ENCODE measurements at regions not wholly inside any gene's neighbourhood (a gene's known extent, or its start where the extent isn't known, plus 50 kb on each side); places are given as distances from the start of the nearest gene placed in this dataset.

- TF ChIP-seq, protein P1, sequence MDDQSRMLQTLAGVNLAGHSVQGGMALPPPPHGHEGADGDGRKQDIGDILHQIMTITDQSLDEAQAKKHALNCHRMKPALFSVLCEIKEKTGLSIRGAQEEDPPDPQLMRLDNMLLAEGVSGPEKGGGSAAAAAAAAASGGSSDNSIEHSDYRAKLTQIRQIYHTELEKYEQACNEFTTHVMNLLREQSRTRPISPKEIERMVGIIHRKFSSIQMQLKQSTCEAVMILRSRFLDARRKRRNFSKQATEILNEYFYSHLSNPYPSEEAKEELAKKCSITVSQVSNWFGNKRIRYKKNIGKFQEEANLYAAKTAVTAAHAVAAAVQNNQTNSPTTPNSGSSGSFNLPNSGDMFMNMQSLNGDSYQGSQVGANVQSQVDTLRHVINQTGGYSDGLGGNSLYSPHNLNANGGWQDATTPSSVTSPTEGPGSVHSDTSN (CRISPR knock-in tag; IDR thresholded peaks at IDR 0.05; ENCODE audit: borderline replicate concordance), result no peak
- no peak for TF ChIP-seq GABPA (IDR thresholded peaks at IDR 0.05; ENCODE audit: low read depth, low read length)
- peak; percentile 68 for TF ChIP-seq GABPA (CRISPR knock-in tag; IDR thresholded peaks at IDR 0.05; ENCODE audit: low read depth)
- 0 out of 2 replicates have a peak, but pooled peaks have one; percentile 25 for TF ChIP-seq FOXC1 (CRISPR knock-in tag; IDR thresholded peaks at IDR 0.05; ENCODE audit: borderline replicate concordance)
- TF ChIP-seq SYNCRIP (IDR thresholded peaks at IDR 0.05; ENCODE audit: insufficient read depth, low read depth, low read length), result no peak
- TF ChIP-seq MIXL1 (CRISPR knock-in tag; IDR thresholded peaks at IDR 0.05), result no peak; the same call in 1 of the 2 replicates
- TF ChIP-seq ZNF713 (CRISPR knock-in tag; IDR thresholded peaks at IDR 0.05), result no peak
- peak; percentile 72 for TF ChIP-seq TFE3 (CRISPR knock-in tag; IDR thresholded peaks at IDR 0.05)
- TF ChIP-seq, protein P2, sequence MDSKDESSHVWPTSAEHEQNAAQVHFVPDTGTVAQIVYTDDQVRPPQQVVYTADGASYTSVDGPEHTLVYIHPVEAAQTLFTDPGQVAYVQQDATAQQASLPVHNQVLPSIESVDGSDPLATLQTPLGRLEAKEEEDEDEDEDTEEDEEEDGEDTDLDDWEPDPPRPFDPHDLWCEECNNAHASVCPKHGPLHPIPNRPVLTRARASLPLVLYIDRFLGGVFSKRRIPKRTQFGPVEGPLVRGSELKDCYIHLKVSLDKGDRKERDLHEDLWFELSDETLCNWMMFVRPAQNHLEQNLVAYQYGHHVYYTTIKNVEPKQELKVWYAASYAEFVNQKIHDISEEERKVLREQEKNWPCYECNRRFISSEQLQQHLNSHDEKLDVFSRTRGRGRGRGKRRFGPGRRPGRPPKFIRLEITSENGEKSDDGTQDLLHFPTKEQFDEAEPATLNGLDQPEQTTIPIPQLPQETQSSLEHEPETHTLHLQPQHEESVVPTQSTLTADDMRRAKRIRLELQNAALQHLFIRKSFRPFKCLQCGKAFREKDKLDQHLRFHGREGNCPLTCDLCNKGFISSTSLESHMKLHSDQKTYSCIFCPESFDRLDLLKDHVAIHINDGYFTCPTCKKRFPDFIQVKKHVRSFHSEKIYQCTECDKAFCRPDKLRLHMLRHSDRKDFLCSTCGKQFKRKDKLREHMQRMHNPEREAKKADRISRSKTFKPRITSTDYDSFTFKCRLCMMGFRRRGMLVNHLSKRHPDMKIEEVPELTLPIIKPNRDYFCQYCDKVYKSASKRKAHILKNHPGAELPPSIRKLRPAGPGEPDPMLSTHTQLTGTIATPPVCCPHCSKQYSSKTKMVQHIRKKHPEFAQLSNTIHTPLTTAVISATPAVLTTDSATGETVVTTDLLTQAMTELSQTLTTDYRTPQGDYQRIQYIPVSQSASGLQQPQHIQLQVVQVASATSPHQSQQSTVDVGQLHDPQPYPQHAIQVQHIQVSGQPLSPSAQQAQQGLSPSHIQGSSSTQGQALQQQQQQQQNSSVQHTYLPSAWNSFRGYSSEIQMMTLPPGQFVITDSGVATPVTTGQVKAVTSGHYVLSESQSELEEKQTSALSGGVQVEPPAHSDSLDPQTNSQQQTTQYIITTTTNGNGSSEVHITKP (CRISPR knock-in tag; IDR thresholded peaks at IDR 0.05; ENCODE audit: low read depth), result peak; percentile 52; the same call in 1 of the 2 replicates
- no peak for TF ChIP-seq MIER2 (CRISPR knock-in tag; IDR thresholded peaks at IDR 0.05)
- no peak for TF ChIP-seq JARID2 (CRISPR knock-in tag; IDR thresholded peaks at IDR 0.05; ENCODE audit: insufficient replicate concordance)
- TF ChIP-seq ZSCAN9 (CRISPR knock-in tag; IDR thresholded peaks at IDR 0.05; ENCODE audit: borderline replicate concordance), result no peak; the same call in 1 of the 2 replicates
- no peak for TF ChIP-seq KDM1A (CRISPR knock-in tag; IDR thresholded peaks at IDR 0.05)
- no peak for TF ChIP-seq ZFP36L2 (CRISPR knock-in tag; IDR thresholded peaks at IDR 0.05)
- TF ChIP-seq CERS6 (CRISPR knock-in tag; IDR thresholded peaks at IDR 0.05), result no peak
- peak; percentile 48; the same call in 1 of the 2 replicates for TF ChIP-seq ZFX (CRISPR knock-in tag; IDR thresholded peaks at IDR 0.05; ENCODE audit: low read depth)
- TF ChIP-seq, protein P3, sequence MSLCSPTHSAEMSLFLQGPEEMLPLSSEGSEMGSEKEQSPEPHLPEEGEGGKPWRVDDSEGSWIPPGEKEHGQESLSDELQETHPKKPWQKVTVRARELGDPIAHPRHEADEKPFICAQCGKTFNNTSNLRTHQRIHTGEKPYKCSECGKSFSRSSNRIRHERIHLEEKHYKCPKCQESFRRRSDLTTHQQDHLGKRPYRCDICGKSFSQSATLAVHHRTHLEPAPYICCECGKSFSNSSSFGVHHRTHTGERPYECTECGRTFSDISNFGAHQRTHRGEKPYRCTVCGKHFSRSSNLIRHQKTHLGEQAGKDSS (CRISPR knock-in tag; IDR thresholded peaks at IDR 0.05; ENCODE audit: borderline replicate concordance, low read depth), result no peak; the same call in 1 of the 2 replicates
- no peak for TF ChIP-seq ZNF709 (CRISPR knock-in tag; IDR thresholded peaks at IDR 0.05)
- no peak for TF ChIP-seq RFX3 (CRISPR knock-in tag; IDR thresholded peaks at IDR 0.05)
- no peak; the same call in 1 of the 2 replicates for TF ChIP-seq ZSCAN29 (CRISPR knock-in tag; conservative IDR thresholded peaks at IDR 0.05)
- TF ChIP-seq ZNF282 (IDR thresholded peaks at IDR 0.05; ENCODE audit: partially characterized antibody), result no peak
- peak; percentile 52; the same call in 1 of the 2 replicates for TF ChIP-seq POLR2G (IDR thresholded peaks at IDR 0.05; ENCODE audit: low read depth, low read length)
Measured at GRCh38 chr1:168833801-168834224, 104.8 kb upstream of the DPT start (continued).
